PC-3 (cell line): ENCODE measurements at regions not wholly inside any gene's neighbourhood (a gene's known extent, or its start where the extent isn't known, plus 50 kb on each side); places are given as distances from the start of the nearest gene placed in this dataset.

Experiments
- CTCF ChIP-seq: fragments of 300-600 bp; sonication (generic); conservative IDR thresholded peaks from 2 replicates; pipeline ENCODE4 v1.5.1; 2017; ENCODE audit warnings: antibody characterized with exemption, low read depth, mild to moderate bottlenecking, low read length
- EZH2phosphoT487 ChIP-seq: fragments of 300-600 bp; sonication (generic); IDR thresholded peaks from 2 replicates; pipeline ENCODE4 v1.6.1; 2018; ENCODE audit warnings: mild to moderate bottlenecking, antibody characterized with exemption, low read length, borderline replicate concordance

GRCh38 chr2:172293952-172294351 is 133.4 kb upstream of the ITGA6 start:
- TF ChIP-seq EZH2phosphoT487 (no peak), CTCF (no peak)
